ENCODE measurements at regions not wholly inside any gene's neighbourhood (a gene's known extent, or its start where the extent isn't known, plus 50 kb on each side); places are given as distances from the start of the nearest gene placed in this dataset.
A peak's percentile ranks its signal among the peaks of the same experiment; 100 is the strongest.

DNA sequence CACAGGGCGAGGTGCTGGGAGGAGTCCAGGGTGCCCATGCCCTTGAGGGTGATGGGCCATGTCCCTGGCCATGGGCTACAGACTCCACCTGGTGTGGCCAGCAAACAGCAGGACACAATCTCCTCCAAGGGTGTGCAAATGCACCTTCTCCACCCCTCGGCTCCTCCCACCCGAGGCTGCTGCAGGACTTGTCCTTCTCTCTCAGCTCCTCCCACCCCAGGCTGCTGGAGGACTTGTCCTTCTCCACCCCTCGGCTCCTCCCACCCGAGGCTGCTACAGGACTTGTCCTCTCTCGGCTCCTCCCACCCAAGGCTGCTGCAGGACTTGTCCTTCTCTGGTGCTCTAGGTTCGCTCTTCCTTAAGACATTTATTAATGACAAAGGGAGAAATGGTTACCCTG, 57.3 kb upstream of the SNTG2 start:
- Histone ChIP-seq H3K14ac (ENCODE audit: insufficient read depth, low read length) (no peak overlapping the region), H3K27ac (ENCODE audit: insufficient read length, low read depth, low read length) (no peak overlapping the region), H3K79me2 (ENCODE audit: insufficient read depth, low read length) (no peaks in the 10 kb centered on the region), H3K9ac (ENCODE audit: extremely low read depth, insufficient read length, low read length) (no peak overlapping the region), H3K56ac (ENCODE audit: insufficient read length, low read depth, low read length) (no peak overlapping the region), H3K27me3 (ENCODE audit: insufficient read depth, low read length) (no peaks in the 10 kb centered on the region), H2BK20ac (ENCODE audit: low read depth, low read length, poor library complexity, severe bottlenecking) (no peak overlapping the region), H3K23me2 (ENCODE audit: insufficient read length, low read depth, low read length, poor library complexity, severe bottlenecking) (no peaks in the 10 kb centered on the region), H2AK5ac (ENCODE audit: insufficient read length, low read length) (no peak overlapping the region), H3K4ac (ENCODE audit: low read depth, low read length) (no peak overlapping the region), H3T11ph (ENCODE audit: low read length) (no peak overlapping the region), H3K18ac (ENCODE audit: insufficient read length, low read depth, low read length) (no peak overlapping the region), H3K4me2 (ENCODE audit: insufficient read depth, insufficient read length, low read length) (no peak overlapping the region), H2BK5ac (ENCODE audit: insufficient read length, low read length) (no peak overlapping the region), H4K5ac (ENCODE audit: insufficient read length, low read depth, low read length) (no peak overlapping the region), H2BK15ac (ENCODE audit: low read depth, low read length) (no peak overlapping the region), H2AFZ (ENCODE audit: low read length) (no peak overlapping the region), H4K20me1 (ENCODE audit: control insufficient read depth, insufficient read depth, insufficient read length) (no peaks in the 10 kb centered on the region), H4K8ac (replicated peaks; ENCODE audit: insufficient read length, low read depth, low read length) (no peak overlapping the region), H4K91ac (ENCODE audit: insufficient read length, low read depth, low read length) (no peak overlapping the region), H3K23ac (ENCODE audit: insufficient read length, low read depth, low read length) (no peak overlapping the region), H3K9me3 (ENCODE audit: control insufficient read depth, low read depth, low read length) (peaks cover 8% of the 10 kb centered on the region), H2BK12ac (ENCODE audit: insufficient read length, low read depth, low read length) (no peak overlapping the region), H3K4me1 (ENCODE audit: insufficient read depth, low read length) (no peaks in the 10 kb centered on the region; the same call in 1 of the 2 replicates), H2BK120ac (ENCODE audit: low read depth, low read length, poor library complexity, severe bottlenecking) (no peak overlapping the region), H3K79me1 (ENCODE audit: insufficient read depth, low read depth, low read length, poor library complexity, severe bottlenecking) (no peaks in the 10 kb centered on the region)
- no peak overlapping the region for H3K4me3 Mint-ChIP-seq
- WGBS (ENCODE audit: extremely low coverage, insufficient read length, low lambda C conversion rate), result no CpG with 5 or more reads among the region's 7 CpGs
- no peak overlapping the region for H3K27ac Mint-ChIP-seq
- H3K27me3 Mint-ChIP-seq (ENCODE audit: low read depth), result peaks cover 7% of the 10 kb centered on the region
- peaks cover 13 to 27% (median 16%) of the 10 kb centered on the region in 3 experiments; a peak in 6 of 7 replicates for H3K36me3 Mint-ChIP-seq (ENCODE audit: insufficient read depth in 1 of 3, low read depth in 3 of 3)
- H3K4me1 Mint-ChIP-seq, result peaks cover 38 to 39% of the 10 kb centered on the region in 2 experiments
- DNase-seq, result peak; percentile 98
- TF ChIP-seq, protein P1, sequence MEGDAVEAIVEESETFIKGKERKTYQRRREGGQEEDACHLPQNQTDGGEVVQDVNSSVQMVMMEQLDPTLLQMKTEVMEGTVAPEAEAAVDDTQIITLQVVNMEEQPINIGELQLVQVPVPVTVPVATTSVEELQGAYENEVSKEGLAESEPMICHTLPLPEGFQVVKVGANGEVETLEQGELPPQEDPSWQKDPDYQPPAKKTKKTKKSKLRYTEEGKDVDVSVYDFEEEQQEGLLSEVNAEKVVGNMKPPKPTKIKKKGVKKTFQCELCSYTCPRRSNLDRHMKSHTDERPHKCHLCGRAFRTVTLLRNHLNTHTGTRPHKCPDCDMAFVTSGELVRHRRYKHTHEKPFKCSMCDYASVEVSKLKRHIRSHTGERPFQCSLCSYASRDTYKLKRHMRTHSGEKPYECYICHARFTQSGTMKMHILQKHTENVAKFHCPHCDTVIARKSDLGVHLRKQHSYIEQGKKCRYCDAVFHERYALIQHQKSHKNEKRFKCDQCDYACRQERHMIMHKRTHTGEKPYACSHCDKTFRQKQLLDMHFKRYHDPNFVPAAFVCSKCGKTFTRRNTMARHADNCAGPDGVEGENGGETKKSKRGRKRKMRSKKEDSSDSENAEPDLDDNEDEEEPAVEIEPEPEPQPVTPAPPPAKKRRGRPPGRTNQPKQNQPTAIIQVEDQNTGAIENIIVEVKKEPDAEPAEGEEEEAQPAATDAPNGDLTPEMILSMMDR (conservative IDR thresholded peaks at IDR 0.05), result no peak
- peaks cover 24 to 35% of the 10 kb centered on the region in 2 experiments for H3K9me3 Mint-ChIP-seq

Measured in H9 (cell line).